HK-2 (cell line): ENCODE measurements at regions not wholly inside any gene's neighbourhood (a gene's known extent, or its start where the extent isn't known, plus 50 kb on each side); places are given as distances from the start of the nearest gene placed in this dataset.

Source experiments
- DNase-seq: peaks from one replicate; pipeline ENCODE4 v3.0.0-alpha.2; 2018; ENCODE audit not compliant: unreplicated experiment

DNA sequence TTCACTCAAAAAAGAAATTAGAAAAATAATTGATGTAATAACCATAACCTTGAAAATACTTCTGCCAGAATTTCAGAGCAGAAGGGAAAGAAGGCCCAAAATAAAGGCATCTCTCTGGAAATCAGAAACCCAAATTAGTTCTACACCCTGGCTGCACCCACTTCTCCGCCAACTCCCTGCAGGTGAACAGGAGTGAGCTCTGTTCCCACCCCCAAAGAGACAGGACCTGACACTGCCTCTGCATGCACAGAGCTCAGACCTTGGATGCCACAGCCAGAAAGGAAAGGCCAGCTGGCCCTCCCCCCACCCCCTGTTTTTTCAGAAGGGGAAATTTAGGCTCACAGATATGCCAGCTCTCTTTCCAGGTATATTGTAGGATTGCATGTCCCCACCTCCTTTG is 228.2 kb downstream of the BCL11B start:
- no peak for DNase-seq

GRCh38 chr14:99047441-99048031 is 224.5 kb downstream of the BCL11B start:
- no peak for DNase-seq

DNA sequence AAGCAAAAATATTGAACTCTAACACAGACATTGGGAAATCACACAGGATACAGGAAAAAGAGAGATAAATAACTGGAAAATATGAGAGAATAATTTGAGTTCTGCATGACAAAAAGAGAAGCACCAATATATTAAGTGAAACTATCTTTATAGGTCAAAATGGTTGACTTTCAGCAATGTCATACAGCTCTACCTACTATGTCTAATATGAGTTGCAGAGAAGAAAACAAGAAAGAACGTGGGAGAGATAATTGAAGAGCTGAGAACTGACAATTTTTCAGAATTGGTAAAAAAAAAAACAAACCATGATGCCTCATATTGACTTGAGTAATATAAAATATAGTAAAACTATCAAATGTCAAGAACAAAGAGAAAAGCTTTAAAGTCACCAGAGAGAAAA is 221.7 kb downstream of the BCL11B start:
- no peak for DNase-seq

GRCh38 chr14:99052467-99052866 is 219.5 kb downstream of the BCL11B start:
- no peak for DNase-seq

- no peak for DNase-seq
Observed at GRCh38 chr14:99055019-99055418, 217.0 kb downstream of the BCL11B start.

DNA sequence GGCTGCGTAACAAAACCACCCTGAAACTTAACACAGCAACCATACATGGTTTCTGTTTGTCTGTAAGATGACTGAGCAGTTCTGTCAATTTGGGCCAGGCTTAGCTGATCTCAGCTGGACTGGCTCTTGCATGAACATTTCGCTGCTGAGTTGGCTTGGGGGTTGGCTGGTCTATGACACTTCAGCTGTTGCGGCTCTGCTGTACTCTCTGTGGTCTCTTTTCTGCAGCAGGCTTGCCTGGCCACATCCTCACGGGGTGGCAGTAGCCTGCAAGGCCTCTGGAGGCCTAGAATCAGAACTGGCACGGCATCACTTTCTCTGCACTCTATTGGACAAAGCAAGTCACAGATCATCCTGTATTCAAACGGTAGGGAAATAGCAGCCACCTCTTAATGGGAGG is 216.2 kb downstream of the BCL11B start:
- DNase-seq = no peak

DNA sequence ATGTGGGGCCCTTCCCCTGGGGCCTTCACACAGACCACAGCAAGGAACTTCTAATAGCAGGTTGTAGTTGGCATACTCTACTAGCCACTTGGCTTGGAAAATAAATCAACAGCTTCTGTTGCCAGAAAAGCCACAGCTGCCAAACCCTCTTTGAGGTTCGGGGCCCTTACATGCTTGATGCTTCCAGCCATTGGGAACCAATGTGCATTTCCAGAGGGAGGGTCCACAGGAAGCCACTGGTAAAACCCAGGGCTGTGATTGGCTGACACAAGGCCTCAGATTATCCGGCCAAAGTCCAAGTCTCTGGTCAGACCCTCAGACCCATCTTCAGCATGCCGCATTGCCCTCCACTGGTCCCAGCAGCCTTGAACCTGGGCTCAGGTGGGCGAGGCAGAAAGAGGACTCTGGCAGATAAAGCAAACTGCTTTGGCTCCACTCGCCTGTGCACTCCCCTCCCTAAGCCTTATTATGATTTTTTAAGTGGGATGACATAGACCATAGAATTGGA is 214.4 kb downstream of the BCL11B start:
- no peak for DNase-seq

DNA sequence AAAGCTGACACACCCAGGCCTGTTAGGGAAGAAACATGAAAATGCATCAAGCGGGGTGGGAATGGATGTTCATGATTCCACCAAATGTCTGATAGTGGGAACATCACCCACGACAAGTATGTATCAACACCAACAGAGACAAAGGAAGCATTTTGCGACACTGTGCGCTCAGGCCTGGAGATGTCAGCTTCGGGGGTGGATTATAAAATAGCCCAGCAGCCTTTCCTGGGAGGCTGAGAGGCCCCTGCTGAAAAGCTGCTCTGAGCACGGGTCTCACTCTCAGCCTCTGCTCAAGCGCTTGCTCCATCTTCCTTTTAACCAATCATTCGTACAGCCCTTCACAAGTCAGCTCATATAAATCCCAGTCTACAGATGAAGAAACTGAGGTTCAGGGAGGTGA is 213.5 kb downstream of the BCL11B start:
- no peak for DNase-seq

GRCh38 chr14:99062216-99062615 is 209.8 kb downstream of the BCL11B start:
- DNase-seq = no peak

DNA sequence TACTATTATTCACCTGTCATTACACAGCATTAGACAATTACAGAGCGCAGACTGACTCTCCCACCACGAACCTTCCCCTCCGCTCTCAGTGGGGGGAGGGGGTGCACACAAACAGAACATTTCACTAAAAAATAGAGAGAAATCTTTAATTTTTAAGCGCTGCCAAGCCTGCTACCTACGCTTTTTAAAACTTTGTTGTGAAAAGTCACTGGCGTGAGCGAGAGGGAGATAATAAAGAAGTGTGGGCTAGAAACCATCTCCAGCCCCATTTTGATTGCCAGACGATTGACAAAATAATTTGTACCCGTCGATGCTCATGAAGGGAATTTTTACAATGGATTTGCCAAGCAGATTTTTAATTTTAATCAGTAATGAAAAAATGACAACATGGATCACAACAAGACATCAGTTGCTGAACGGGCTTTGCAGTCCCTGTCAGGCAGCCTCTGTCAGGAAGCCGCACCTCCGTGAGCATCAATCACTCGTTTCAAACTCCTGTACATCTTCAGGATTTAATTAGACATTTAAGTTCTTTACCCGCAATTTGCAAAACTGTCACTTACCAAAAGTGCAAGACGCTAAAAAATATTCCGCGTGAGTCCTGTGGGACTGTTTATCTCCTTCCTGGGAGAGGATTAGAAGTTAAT is 209.1 kb downstream of the BCL11B start:
- no peak for DNase-seq

GRCh38 chr14:99063620-99064225 is 208.3 kb downstream of the BCL11B start:
- no peak for DNase-seq

DNA sequence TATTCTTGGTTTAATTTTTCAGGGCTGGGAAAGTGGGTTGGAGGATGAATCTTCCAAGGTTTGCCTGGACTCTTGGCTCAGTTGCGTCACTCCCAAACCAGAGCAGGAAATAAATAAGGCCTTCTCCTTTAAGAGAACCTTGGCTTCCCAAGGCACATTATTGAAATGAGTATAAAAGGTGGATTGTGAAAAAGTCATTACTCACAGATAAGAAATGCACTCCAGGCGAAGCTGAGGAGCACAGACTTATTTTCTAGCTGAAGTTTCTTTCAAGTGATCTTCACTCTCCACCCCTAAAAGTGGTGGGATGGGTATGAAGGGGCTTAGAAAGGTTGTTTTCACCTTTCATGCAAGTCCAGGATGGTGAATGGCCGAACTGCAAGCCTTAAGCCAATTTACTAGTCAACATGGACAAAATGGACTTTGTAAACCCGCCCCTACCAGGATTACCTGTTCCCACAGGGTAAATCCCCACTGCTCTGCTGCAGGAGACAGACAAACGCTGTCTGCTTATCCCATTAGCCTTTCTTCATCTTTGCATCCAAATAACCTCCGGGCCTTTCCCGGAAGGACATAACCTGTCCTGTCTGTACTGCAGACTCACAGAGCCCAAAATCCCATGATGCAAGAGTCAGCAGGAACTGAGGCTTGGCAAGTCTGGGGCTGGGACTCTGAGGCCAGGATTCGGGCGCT is 207.6 kb downstream of the BCL11B start:
- no peak for DNase-seq

DNA sequence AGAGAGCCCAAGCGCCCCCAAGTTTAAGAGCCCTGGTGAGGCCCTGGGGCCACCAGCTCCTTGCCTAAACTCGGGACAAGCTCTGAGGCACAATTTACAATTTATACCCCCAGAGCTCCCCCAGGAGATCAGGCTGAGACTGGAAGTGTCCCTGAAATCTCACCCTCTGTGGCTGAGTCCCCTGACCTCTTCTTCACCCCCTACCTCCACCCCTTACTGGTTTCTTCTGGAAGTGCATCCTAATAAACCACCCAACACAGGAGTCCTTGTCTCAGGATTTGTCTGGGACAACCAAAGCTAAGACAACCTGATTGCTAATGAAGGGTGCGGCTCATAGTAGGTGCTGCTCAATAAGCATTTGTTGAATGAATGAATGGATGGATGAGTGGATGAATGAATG is 206.4 kb downstream of the BCL11B start:
- no peak for DNase-seq

GRCh38 chr14:99066378-99066777 is 205.6 kb downstream of the BCL11B start:
- no peak for DNase-seq

DNA sequence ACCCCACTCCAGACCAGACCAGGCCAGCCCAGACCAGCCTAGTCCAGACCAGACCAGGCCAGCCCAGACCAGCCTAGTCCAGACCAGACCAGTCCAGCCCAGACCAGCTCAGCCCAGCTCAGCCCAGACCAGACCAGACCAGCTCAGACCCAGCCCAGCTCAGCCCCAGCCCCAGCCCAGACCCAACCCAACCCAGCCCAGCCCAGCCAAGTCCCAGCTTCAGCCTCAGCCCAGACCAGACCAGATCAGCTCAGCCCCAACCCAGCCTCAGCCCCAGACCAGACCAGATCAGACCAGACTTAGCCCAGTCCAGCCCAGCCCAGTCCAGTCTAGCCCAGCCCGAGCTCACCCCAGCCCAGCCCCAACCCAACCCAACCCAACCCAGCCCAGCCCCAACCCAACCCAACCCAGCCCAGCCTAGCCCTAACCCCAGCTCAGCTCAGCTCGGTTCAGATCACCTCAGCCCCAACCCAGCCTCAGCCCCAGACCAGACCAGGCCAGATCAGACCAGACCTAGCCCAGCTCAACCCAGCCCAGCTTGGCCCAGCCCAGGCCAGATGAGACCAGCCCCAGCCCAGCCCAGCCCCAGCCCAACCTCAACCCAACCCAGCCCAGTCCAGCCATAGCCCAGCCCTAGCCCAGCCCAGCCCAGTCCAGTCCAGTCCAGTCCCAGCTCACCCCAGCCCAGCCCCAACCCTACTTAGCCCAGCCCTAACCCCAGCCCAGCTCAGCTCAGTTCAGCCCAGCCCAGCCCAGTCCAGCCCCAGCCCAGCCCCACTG is 204.7 kb downstream of the BCL11B start:
- no peak for DNase-seq

DNA sequence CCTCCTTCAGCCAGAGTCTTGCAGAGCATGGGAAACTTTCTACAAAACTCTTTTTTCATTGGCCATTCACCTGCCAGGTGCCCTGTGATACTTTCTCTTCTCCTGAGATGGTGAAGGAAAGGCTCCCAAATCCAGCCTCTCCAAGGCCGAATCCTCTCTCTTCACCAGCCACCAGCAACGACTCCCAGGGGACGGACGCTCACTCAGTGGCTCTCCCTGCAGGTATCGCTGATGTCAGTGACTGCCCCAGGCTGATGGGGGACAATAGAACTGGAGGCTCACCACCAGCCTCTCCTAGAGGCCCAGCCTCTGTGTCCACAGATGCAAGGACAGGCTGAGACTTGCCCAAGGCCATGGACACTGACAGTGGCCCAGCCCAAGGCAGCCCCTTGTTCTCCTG is 204.1 kb downstream of the BCL11B start:
- no peak for DNase-seq

DNA sequence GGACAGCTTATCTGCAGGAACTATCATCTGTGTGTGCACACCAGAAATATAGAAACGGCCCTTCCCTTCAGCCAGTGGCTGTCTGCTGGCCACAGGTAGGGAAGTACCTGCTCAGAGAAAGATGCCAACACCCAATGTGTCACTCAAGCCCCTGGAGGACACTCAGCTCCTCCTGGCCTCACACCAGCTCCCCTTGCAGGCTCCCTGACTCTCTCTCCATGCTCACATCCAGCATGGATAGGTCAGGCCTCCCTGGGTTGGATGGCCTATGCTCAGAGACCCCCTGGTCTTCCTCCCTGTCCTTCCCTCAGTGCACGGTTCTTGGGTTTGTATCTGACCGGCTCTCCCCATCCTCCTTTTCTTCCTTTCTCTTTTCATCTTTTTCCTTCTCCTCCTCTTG is 202.1 kb downstream of the BCL11B start:
- DNase-seq = no peak

DNA sequence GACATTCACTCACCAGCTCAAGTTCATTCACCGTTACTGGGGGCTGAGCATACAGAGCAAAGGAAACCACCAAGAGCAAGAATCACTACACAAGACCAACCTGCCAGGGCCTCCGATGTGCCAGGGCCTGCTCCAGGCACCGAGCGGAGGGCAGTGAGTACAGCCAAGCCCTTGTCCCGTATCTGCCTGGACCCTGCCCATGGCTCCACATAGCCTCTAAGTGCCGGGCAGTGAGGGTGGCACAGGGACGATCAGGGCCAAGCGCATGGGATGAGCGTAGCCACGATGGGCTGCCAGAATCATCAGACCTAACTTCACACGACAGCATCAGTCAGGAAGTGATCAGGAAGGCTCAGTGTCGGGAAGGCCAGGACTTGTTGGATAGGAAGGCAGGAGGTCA is 199.6 kb downstream of the BCL11B start:
- DNase-seq = no peak

DNA sequence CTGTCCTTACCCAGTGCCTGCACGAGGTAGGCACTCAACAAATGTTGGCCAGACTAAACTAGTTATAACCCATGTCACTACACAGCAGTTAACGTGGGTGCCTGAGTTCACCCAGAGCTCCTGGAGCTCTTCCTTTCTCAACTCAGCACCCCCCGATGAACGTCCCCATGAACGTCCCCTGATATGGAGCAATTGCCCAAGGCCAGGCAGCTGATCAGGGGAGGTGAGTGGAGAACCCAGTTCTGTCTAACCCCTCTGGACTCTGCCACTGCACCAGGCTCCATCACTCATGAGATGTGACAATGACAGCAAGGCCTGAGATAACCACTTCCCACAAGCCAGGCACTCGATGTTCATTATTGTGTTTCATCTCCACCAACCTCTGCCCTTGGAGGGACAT is 199.0 kb downstream of the BCL11B start:
- no peak for DNase-seq

DNA sequence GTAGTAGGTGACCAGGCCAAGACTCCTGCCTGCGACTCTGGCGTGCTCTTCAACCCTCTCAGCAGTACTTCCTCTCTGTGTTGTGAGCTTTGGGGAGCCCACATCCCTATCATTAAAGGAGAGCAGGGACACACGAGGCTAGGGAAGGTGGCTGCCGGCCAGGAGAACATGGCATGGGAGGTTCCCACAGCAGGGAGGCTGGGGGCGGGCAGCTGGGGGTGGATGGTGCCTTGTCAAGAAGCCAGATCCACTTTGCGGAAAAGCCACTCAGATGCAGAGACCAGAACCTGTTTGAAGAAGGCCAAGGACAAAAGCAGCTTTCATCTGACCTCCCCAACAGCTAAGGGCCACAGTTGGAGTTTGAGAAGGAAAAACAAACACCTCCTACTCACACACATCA is 198.6 kb downstream of the BCL11B start:
- DNase-seq = no peak

DNA sequence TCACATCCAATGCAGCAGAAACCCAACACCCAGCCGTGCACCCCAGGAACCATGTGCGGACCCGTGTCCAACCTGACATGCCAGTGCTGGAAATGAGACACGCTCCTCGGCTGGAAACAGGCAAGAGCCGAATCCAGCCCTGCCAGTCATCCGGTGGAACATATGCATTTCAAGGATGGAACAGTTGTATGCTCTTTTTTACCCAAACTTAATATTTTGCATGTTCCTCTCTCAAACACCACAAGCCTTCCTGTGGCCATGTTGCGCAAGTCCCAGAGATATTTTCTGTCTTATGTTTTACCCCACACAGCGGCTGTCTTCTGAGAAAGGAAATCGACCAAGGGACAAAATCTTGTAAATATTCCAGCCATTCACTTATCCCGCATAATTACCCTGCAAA is 196.9 kb downstream of the BCL11B start:
- no peak for DNase-seq

DNA sequence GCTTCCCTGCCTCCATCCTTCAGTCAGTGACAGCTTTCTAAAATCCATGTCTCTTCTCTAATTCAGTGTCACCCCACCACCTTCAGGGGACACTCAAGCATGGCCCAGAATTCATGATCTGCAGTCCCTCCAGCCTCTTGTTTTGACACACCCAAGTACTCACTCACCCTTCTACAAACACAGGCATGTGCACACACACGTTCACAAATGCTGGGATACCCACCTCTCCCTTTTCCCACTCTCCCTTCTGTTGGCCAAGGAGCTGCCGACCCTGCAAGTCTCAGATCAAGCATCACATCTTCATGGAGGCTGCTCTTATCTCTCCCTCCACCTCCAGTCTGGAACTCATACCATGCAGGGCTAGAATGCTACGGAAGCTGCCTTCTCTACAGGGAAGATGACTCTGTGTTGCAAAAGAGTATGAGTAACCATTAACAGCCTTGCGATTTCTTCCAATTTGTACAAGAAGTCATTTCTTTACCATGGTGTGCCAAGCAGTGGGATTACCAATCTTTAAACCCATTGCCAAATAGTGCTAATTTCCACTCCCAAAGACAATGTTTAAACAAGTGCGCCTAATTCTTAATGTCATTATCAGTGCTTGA is 196.1 kb downstream of the BCL11B start:
- no peak for DNase-seq
